ENCODE measurements at regions not wholly inside any gene's neighbourhood (a gene's known extent, or its start where the extent isn't known, plus 50 kb on each side); places are given as distances from the start of the nearest gene placed in this dataset.

- no peak overlapping the region for H3K4me2 ChIP-seq (ENCODE audit: insufficient read depth, low read length)
- no peak overlapping the region for H3K27ac ChIP-seq (ENCODE audit: low read depth, low read length)
- no peaks in the 10 kb centered on the region for H3K27me3 ChIP-seq (ENCODE audit: insufficient read depth, low read length)
- H4K20me1 ChIP-seq (ENCODE audit: insufficient read depth, low read length) = no peaks in the 10 kb centered on the region
- no peaks in the 10 kb centered on the region for H3K79me2 ChIP-seq (ENCODE audit: insufficient read depth, low read length)
- H3K9me3 ChIP-seq (ENCODE audit: low read depth, low read length) = peaks cover 3% of the 10 kb centered on the region
- no peak for TF ChIP-seq CTCF (IDR thresholded peaks at IDR 0.05; ENCODE audit: extremely low read depth, low read depth, low read length)
- H2AFZ ChIP-seq (ENCODE audit: low read length) = no peak overlapping the region
- H3K4me1 ChIP-seq (ENCODE audit: insufficient read depth, low read length) = no peaks in the 10 kb centered on the region
- H3K36me3 ChIP-seq (ENCODE audit: insufficient read depth, low read length) = no peaks in the 10 kb centered on the region
- no peak overlapping the region for H3K4me3 ChIP-seq (ENCODE audit: insufficient read depth, low read length)
- DNase-seq (ENCODE audit: insufficient read length, low spot score, missing footprints) = no peak
These were observed 82.2 kb upstream of the SOD1 start for GRCh38 chr21:31577271-31577670.

- Histone ChIP-seq H3K27me3 (ENCODE audit: insufficient read depth, low read length) (no peaks in the 10 kb centered on the region), H3K36me3 (ENCODE audit: insufficient read depth, low read length) (no peaks in the 10 kb centered on the region), H3K79me2 (ENCODE audit: insufficient read depth, low read length) (no peaks in the 10 kb centered on the region), H3K9me3 (ENCODE audit: low read depth, low read length) (peaks cover 3% of the 10 kb centered on the region), H3K27ac (ENCODE audit: low read depth, low read length) (no peak overlapping the region), H3K4me3 (ENCODE audit: insufficient read depth, low read length) (no peak overlapping the region), H4K20me1 (ENCODE audit: insufficient read depth, low read length) (no peaks in the 10 kb centered on the region), H3K4me2 (ENCODE audit: insufficient read depth, low read length) (no peak overlapping the region), H3K4me1 (ENCODE audit: insufficient read depth, low read length) (no peaks in the 10 kb centered on the region), H2AFZ (ENCODE audit: low read length) (no peak overlapping the region)
- DNase-seq (ENCODE audit: insufficient read length, low spot score, missing footprints) = no peak
- TF ChIP-seq CTCF (IDR thresholded peaks at IDR 0.05; ENCODE audit: extremely low read depth, low read depth, low read length) = no peak
These were observed 83.1 kb upstream of the SOD1 start for GRCh38 chr21:31576428-31576827.

- Histone ChIP-seq H3K79me2 (ENCODE audit: insufficient read depth, low read length) (no peaks in the 10 kb centered on the region), H3K4me2 (ENCODE audit: insufficient read depth, low read length) (no peak overlapping the region), H2AFZ (ENCODE audit: low read length) (no peak overlapping the region), H3K27ac (ENCODE audit: low read depth, low read length) (no peak overlapping the region), H3K36me3 (ENCODE audit: insufficient read depth, low read length) (no peaks in the 10 kb centered on the region), H3K4me3 (ENCODE audit: insufficient read depth, low read length) (no peak overlapping the region), H3K4me1 (ENCODE audit: insufficient read depth, low read length) (no peaks in the 10 kb centered on the region), H3K9me3 (ENCODE audit: low read depth, low read length) (peaks cover 3% of the 10 kb centered on the region), H4K20me1 (ENCODE audit: insufficient read depth, low read length) (no peaks in the 10 kb centered on the region), H3K27me3 (ENCODE audit: insufficient read depth, low read length) (no peaks in the 10 kb centered on the region)
- DNase-seq (ENCODE audit: insufficient read length, low spot score, missing footprints) = no peak
- TF ChIP-seq CTCF (IDR thresholded peaks at IDR 0.05; ENCODE audit: extremely low read depth, low read depth, low read length) = no peak
These were observed 86.3 kb upstream of the SOD1 start for GRCh38 chr21:31573217-31573616.

GRCh38 chr21:31571879-31572278 lies 87.6 kb upstream of the SOD1 start:
- H3K36me3 ChIP-seq (ENCODE audit: insufficient read depth, low read length) = no peaks in the 10 kb centered on the region
- peaks cover 3% of the 10 kb centered on the region for H3K9me3 ChIP-seq (ENCODE audit: low read depth, low read length)
- no peak overlapping the region for H3K4me2 ChIP-seq (ENCODE audit: insufficient read depth, low read length)
- no peaks in the 10 kb centered on the region for H3K27me3 ChIP-seq (ENCODE audit: insufficient read depth, low read length)
- H2AFZ ChIP-seq (ENCODE audit: low read length) = no peak overlapping the region
- H3K4me3 ChIP-seq (ENCODE audit: insufficient read depth, low read length) = no peak overlapping the region
- no peaks in the 10 kb centered on the region for H3K4me1 ChIP-seq (ENCODE audit: insufficient read depth, low read length)
- no peak for TF ChIP-seq CTCF (IDR thresholded peaks at IDR 0.05; ENCODE audit: extremely low read depth, low read depth, low read length)
- no peaks in the 10 kb centered on the region for H4K20me1 ChIP-seq (ENCODE audit: insufficient read depth, low read length)
- H3K79me2 ChIP-seq (ENCODE audit: insufficient read depth, low read length) = no peaks in the 10 kb centered on the region
- H3K27ac ChIP-seq (ENCODE audit: low read depth, low read length) = no peak overlapping the region
- no peak for DNase-seq (ENCODE audit: insufficient read length, low spot score, missing footprints)
